GM10266 (cell line): ENCODE measurements at regions not wholly inside any gene's neighbourhood (a gene's known extent, or its start where the extent isn't known, plus 50 kb on each side); places are given as distances from the start of the nearest gene placed in this dataset.
"Not testable (repeated sequence)": the region's sequence is repeated elsewhere in the genome, so short reads cannot be mapped to it uniquely, and the experiment has no call there.

Experiments used
- DNase-seq: peaks from one replicate; pipeline ENCODE4 v3.0.0; 2012; ENCODE audit errors: extremely low spot score
- TF ChIP-seq, protein P1 (sequence below): IDR thresholded peaks from 2 replicates; pipeline ENCODE4 v1.5.1; 2012; ENCODE audit warnings: mild to moderate bottlenecking, low read depth; ENCODE audit not compliant: control insufficient read depth, insufficient read depth; ENCODE audit errors: missing control alignments

DNA sequence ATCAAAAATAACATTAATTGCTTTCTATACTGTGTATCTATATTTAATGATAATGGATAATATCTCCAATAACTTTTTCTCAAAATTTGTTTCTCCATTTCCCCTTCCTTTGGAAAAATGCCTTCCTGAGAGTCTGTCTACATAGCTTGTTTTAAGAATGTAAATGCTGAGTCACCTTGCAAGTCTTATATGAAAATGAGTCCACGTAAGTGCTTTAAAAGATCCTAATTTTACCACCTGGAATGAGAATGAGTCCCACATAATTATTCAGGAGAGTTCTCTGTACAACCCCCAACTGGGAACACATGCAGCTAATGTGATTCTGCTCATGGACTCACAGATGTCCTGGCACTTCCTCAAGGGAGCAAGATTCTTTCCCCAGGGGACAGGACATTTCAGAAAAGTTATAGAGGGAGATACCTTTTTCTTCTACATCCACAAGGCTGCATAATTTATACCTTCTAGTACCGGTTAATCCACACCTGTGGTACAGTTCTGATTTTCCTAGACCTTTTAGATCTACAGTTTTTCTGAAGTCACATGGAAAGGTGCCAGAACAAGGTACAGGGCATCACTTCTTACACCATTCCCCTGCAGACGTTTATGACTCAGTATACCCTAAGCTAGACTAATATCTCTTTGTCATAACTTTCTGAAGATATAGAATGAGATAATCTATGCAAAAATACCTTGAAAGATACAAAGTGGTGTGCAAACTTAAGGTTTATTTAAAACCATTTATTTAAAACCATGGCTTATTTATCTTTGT lies 314.1 kb downstream of the CETN3 start:
- DNase-seq: no peak
- TF ChIP-seq, protein P1, sequence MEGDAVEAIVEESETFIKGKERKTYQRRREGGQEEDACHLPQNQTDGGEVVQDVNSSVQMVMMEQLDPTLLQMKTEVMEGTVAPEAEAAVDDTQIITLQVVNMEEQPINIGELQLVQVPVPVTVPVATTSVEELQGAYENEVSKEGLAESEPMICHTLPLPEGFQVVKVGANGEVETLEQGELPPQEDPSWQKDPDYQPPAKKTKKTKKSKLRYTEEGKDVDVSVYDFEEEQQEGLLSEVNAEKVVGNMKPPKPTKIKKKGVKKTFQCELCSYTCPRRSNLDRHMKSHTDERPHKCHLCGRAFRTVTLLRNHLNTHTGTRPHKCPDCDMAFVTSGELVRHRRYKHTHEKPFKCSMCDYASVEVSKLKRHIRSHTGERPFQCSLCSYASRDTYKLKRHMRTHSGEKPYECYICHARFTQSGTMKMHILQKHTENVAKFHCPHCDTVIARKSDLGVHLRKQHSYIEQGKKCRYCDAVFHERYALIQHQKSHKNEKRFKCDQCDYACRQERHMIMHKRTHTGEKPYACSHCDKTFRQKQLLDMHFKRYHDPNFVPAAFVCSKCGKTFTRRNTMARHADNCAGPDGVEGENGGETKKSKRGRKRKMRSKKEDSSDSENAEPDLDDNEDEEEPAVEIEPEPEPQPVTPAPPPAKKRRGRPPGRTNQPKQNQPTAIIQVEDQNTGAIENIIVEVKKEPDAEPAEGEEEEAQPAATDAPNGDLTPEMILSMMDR: no peak

GRCh38 chr5:90093751-90094485 lies 315.6 kb downstream of the CETN3 start:
- TF ChIP-seq, protein P1: no peak
- no peak for DNase-seq

GRCh38 chr5:90092734-90093133 lies 316.8 kb downstream of the CETN3 start:
- TF ChIP-seq, protein P1: no peak
- DNase-seq: no peak

- TF ChIP-seq, protein P1: no peak
- no peak for DNase-seq
Measured at GRCh38 chr5:90084342-90084741, 325.2 kb downstream of the CETN3 start.

DNA sequence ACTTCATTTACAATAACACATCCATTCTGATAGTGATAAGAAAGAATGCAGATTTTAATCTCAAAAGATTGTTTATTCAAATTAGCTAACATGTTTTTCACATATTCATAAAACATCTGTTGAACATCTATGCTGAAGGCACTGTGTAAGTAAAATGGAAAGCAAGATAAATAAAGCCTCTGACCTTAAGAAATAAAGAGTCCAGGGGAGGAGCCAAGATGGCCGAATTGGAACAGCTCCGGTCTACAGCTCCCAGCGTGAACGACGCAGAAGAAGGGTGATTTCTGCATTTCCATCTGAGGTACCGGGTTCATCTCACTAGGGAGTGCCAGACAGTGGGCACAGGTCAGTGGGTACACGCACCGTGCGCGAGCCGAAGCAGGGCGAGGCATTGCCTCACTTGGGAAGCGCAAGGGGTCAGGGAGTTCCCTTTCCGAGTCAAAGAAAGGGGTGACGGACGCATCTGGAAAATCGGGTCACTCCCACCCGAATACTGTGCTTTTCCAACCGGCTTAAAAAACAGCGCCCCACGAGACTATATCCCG lies 336.5 kb downstream of the CETN3 start:
- DNase-seq: not testable (repeated sequence)

- DNase-seq: no peak
- TF ChIP-seq, protein P1: no peak
Measured at GRCh38 chr5:90071656-90072055, 337.9 kb downstream of the CETN3 start.

GRCh38 chr5:90071066-90071465 lies 338.5 kb downstream of the CETN3 start:
- DNase-seq: no peak
- TF ChIP-seq, protein P1: no peak

DNA sequence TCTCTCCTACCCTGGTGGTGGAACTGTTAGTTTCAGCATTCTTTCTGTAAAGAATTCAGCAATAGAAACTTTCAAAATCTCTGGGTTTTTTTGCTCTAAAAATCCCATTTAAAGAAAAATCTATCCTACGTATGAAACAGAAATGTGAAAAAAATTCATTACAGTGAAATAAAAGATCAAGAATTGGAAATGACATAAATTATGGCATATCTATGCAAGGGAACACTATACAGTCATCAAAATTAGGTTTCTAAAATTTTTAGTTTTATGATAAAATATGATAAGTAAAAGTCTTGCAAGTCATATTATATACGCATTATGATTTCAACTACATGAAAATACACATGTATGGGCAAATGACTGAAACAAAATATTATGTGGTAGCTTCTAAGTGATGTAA lies 342.6 kb downstream of the CETN3 start:
- DNase-seq: no peak
- TF ChIP-seq, protein P1: no peak
